ENCODE measurements at regions not wholly inside any gene's neighbourhood (a gene's known extent, or its start where the extent isn't known, plus 50 kb on each side); places are given as distances from the start of the nearest gene placed in this dataset.

- no peak for DNase-seq (ENCODE audit: extremely low read depth, low read depth, low spot score)
Observed at GRCh38 chr6:18920701-18921100, 533.6 kb downstream of the RNF144B start.

DNA sequence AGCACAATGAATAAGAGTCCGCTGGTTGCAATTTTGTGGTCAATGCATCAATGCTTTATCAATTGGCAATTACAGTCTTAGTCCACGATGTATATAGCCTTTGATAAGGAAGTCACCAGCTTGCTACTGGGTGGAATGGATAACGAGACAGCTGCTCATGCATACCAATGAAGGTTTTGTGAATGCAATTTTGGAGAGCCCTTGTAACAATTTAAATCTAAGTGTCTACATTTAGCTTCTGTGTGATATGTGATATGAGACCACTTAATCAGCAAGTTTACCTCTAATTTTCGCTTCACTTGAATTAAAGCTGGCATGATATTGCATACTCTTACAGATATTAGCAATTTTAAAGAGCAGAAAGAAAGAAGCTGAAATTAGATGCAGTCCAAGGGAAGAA, 543.9 kb downstream of the RNF144B start:
- no peak for DNase-seq (ENCODE audit: extremely low read depth, low read depth, low spot score)

GRCh38 chr6:18958146-18958545, 571.0 kb downstream of the RNF144B start:
- DNase-seq (ENCODE audit: extremely low read depth, low read depth, low spot score) = no peak

DNA sequence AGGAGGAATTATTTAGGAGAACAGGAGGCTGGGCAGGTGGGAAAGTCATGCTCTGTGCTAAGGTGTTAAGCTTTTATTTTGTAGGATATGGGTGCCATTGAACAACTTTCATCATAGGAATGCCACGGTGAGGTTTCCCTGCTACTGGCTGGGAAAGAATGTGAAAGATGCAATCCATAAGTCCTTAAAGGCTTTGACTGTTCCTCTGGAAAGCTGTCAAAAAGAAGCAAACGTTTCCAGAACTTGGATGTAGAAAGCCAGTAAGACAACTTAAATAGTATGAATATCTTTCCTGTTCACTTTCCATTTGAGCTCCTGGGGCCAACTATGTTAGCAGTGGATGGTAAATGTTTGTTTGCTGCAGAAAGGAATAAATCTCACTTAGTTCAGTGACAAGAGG, 574.4 kb downstream of the RNF144B start:
- no peak for DNase-seq (ENCODE audit: extremely low read depth, low read depth, low spot score)

DNA sequence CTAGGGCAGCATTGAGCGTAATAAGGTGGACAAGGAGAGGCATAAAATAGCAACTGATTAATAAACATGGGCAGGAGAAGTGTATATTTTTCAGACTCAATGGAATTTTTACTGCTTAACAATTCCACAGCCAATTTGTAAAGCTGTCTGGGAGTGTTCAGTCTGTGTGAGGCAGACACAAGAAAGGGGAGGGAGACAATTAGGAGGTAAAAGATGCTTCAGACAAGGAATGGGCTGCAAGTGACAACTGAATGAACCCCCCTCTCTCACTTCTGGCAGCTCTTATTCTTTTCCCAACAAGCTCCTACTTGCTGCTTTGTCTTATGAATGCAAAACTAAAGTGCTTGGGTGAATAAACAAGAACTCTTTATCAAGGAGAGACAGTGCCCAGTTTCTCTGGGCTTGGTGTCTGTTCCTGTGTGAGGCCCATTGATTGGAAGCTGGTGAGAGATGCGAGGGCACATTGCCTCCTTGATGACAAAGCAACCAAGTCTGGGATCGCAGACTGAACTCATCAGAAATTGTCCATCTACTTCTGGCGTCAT, 575.3 kb downstream of the RNF144B start:
- no peak for DNase-seq (ENCODE audit: extremely low read depth, low read depth, low spot score)

DNA sequence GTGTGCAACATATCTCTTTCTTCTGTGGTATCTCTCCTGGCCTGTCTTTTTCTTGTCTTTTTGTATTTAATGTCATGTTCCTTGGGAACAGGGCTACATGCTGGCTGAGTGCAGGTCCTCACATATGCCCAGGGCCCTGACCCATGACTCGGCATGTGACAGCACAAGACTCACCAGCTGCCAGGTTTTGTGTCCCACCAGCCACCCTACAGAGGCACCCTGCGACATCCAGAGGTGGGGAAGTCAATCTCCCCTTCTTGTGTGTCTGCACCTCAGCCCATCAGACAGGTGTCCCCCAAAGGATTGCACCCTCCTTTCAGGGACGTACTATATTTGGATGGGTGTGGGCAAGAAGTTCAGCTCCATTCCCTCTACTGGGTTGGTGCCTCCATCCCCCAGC, 576.3 kb downstream of the RNF144B start:
- no peak for DNase-seq (ENCODE audit: extremely low read depth, low read depth, low spot score)

DNA sequence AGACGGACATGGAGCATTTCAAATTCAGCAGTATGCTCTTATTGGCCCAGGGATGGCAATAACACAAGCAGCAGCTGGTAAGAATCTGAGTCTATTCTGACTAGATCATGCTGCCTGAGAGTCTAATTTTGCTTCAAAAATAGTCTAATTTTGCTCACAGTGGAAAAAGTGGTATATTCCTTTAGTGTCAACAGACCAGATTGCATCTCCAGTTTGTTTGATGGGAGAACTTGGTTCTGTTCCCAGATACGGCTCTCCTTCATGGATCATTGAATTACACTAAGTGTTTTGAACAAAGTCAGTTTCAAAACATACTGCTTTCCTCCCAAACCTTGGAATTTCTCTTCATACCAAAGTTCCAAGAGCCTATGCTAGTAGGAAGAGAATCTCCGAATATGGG, 586.1 kb downstream of the RNF144B start:
- no peak for DNase-seq (ENCODE audit: extremely low read depth, low read depth, low spot score)

- DNase-seq (ENCODE audit: extremely low read depth, low read depth, low spot score) = no peak
Observed at GRCh38 chr6:18976091-18976490, 588.9 kb downstream of the RNF144B start.

GRCh38 chr6:18976966-18977365, 589.8 kb downstream of the RNF144B start:
- DNase-seq (ENCODE audit: extremely low read depth, low read depth, low spot score) = no peak

- no peak for DNase-seq (ENCODE audit: extremely low read depth, low read depth, low spot score)
Observed at GRCh38 chr6:18978337-18979128, 591.4 kb downstream of the RNF144B start.

- no peak for DNase-seq (ENCODE audit: extremely low read depth, low read depth, low spot score)
Observed at GRCh38 chr6:18985061-18985460, 597.9 kb downstream of the RNF144B start.

DNA sequence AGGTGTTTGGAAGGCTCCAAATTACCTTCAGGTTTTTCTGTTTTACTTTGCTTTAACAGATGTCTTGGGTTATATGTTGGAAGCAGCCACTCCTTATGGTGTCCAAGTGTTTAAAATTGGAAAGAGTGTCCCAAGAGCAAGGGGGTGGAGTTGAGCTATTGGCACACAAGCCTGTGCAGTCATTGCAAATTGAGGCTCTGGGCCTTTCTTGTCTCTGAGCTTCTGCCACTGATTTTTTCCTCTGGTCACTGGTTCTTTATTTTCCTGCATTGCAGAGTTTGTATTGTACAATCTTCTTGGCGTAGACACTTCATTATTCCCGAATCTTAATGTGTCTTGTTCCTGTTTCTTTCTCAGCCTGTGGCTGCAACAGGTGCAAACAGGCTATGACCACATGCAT, 598.8 kb downstream of the RNF144B start:
- no peak for DNase-seq (ENCODE audit: extremely low read depth, low read depth, low spot score)

GRCh38 chr6:18988636-18989035, 601.5 kb downstream of the RNF144B start:
- no peak for DNase-seq (ENCODE audit: extremely low read depth, low read depth, low spot score)

DNA sequence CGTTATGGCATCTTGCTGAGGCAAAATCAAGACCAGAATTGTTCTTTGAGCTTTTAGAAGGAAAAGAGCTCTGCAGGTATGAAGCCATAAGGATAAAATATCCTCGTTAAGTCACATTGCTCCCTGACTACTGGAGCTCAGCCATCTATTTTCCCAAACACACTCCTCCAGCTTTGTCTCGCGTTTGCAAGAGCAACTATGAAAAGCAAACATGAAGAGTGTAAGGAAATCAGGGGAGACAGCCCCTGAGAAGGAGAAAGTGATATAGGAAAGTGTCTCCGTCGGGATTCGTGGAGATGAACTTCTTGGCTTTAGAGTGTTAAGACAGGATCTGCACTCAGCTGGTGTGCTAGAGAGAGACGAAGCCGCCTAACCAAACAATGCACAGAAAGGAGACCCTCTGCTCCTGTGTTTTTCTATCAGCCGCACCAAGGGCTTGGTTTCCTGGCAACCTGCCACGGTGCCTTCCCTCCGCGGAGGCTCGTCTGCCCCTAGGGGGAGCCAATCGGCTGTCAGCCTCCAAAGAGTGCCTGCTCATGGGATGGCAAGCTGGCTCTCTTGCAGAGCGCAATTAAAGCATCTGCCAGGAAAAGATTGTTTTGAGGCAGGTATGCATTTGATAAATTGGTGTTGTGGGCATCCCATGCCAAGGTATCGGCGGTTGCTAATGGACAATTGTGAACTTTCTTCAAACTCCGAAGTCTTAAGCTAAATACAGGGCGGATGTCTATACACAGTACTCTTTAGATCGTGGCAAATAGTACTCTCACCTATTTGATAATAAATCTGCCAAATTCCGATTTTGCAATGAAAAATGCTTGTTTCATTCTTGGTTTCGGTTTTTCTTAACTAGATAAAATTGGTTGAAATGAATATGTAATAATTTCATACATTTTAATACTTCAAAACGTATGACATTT, 603.2 kb downstream of the RNF144B start:
- DNase-seq (ENCODE audit: extremely low read depth, low read depth, low spot score) = no peak

- no peak for DNase-seq (ENCODE audit: extremely low read depth, low read depth, low spot score)
Observed at GRCh38 chr6:18997375-18997826, 610.3 kb downstream of the RNF144B start.

DNA sequence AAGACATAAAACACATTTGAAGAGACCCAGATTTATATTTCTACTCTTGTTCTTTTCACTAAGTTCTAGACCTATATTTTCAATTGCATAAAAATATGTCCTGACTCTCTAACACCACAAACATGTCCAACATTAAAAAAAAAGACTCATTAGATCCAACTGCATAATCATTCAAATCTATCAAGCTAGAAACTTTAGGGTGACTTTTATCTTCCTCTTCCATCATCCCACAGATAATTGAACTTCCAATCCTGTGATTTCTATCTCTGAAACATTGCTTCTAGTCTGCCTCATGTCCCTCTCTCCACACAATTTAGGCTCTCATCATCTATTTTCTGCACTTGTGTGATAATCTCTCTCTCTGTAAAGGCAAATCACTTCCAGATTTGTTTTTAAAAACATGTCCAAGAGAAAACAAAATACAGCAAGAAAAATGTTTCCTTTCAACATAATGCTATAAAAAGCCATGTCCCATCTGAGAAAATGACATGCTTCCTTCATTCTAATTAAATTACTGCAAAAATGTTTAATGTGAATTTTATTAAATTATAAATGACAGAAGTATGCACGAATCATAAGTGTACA, 615.9 kb downstream of the RNF144B start:
- DNase-seq (ENCODE audit: extremely low read depth, low read depth, low spot score) = no peak

DNA sequence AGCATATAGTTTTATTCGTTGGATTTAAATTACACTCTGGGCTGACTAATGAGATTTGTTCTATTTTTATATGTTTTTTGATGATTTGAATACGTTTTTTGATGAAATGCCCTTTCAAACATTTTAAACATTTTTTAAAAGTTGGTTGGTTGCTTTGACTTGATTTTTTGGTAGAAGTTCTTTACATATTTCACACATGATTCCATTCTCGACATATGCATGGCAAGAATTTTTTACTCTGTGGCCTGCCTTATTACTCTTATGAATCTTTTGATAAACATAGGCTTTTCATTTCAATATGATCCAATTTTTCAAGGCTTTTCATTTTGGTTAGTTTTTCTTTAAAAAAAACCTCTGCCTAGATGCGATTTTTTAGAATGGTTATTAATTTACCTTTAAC, 617.0 kb downstream of the RNF144B start:
- no peak for DNase-seq (ENCODE audit: extremely low read depth, low read depth, low spot score)

DNA sequence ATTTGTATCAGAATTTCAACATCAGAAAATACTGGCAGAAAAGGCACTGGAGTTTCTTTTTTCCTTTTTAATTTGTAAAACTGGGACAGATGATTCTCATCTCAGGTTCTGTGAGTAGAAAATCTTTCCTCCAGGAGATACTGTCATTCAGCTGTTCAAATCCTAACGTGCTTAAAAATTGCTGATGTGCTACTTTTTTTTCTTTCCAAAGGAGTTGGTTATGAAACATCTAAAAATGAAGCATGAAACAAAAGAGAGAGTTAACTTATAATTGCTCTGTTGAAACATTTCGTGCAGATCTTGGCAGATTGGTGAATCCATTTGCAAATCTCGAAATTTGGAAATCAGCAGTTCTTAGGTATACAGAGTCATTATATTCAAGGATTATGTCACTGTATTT, 622.6 kb downstream of the RNF144B start:
- no peak for DNase-seq (ENCODE audit: extremely low read depth, low read depth, low spot score)

- DNase-seq (ENCODE audit: extremely low read depth, low read depth, low spot score) = no peak
Observed at GRCh38 chr6:19013026-19013705, 626.0 kb downstream of the RNF144B start.

- no peak for DNase-seq (ENCODE audit: extremely low read depth, low read depth, low spot score)
Observed at GRCh38 chr6:19024737-19025136, 637.6 kb downstream of the RNF144B start.

GRCh38 chr6:19028201-19028600, 641.1 kb downstream of the RNF144B start:
- DNase-seq (ENCODE audit: extremely low read depth, low read depth, low spot score) = no peak
